Globus pallidus (tissue), 1 donor: ENCODE measurements at regions not wholly inside any gene's neighbourhood (a gene's known extent, or its start where the extent isn't known, plus 50 kb on each side); places are given as distances from the start of the nearest gene placed in this dataset.
"Not testable (repeated sequence)": the region's sequence is repeated elsewhere in the genome, so short reads cannot be mapped to it uniquely, and the experiment has no call there.

Source experiments
- DNase-seq: peaks from one replicate; pipeline ENCODE4 v3.0.0-alpha.2; 2015; ENCODE audit warnings: low spot score

DNA sequence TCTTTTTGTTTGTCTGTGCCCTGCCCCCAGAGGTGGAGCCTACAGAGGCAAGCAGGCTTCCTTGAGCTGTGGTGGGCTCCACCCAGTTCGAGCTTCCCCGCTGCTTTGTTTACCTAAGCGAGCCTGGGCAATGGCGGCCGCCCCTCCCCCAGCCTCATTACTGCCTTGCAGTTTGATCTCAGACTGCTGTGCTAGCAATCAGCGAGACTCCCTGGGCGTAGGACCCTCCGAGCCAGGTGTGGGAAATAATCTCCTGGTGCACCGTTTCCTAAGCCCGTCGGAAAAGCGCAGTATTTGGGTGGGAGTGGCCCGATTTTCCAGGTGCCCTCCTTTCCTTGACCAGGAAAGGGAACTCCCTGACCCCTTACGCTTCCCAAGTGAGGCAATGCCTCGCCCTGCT is 78.6 kb upstream of the HAND2 start:
- DNase-seq, result not testable (repeated sequence)

DNA sequence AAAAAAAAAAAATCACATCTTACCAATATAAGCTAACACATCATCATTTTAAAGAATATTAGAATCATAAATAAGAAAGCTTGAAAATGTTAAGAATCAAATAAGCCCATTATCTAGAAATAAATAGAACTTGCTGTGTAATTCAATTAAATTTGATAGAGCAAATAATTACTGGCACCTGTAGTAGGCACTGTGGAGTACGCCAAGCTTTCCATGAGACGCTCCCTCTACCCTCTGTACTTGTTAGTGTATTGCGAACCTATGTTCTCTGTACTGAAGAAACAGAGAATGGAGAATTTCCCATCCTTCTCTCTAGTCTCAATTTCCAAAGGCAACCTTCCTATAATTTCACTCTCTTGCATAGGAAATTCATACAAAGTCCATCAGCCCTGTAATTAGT is 61.7 kb upstream of the HAND2 start:
- DNase-seq, result no peak

DNA sequence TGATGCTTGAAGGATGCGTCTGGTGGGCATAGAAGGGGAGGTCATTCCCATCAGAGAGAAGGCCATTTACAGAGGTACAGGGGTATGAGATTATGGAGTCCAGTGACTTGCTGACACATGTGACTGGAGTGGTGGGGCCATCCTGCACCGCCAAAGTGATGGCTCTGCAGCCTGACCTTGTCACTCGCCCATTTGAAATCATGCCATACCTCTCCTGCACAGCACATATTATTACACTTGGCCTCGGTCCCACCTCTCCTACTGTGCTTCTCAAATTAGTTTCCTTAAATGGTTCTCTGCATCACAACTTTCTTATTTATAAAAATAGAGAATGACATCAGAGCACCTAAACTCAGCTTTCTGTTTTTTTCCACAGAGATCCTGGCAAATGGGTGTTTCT is 60.7 kb upstream of the HAND2 start:
- DNase-seq, result no peak

DNA sequence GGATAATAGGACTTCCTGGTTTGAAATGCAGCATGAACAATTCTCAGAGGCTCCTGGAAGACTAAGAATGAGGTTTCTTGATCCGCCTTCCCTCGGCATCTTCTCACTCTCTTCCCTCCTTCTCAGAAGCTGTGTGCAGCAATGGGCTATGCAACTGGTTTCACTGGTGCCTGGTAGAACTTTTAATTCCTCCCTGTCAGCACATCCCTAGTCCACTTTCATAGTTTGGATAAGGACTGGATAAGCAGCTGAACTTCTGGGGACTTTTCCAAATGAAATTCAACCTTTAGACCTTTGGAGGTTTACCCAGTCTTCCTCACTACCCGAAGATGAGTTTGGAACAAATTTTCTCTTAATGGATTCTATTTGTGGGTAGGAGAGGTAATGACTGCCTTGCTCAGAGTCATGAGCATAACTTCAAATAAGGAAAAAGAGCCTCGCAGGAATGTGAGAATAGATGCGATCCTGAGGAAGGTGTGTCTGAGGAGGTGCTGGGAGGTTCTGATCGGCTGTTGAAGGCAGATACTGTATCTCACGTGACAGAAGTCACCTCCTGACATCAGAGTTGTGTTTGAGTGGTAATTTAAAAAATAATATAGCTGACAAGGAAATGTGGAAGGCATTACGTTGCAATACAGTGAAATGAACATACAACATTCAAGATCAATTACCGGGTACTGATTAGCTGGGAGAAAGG is 56.0 kb upstream of the HAND2 start:
- no peak for DNase-seq

DNA sequence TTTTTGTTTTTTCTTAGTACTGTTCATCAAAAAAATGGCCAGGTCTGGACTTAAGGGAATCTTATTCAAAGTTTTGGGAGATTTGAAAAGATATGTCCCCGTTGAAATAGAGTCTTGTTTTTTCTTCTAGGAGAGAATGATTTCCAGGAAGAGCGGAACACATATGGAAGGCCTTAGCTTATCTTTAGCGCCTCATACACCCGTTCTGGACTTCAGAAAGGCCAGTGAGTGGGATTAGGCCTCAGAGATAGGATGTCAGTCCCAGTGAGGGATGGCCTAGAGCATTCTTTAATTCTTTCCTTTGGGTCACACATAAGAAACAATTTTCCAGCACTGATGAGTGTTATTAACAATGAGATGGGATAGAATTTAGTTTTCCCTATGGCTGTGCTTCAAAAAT is 54.5 kb upstream of the HAND2 start:
- no peak for DNase-seq
